Ovary (tissue), 7 donors: ENCODE measurements at regions not wholly inside any gene's neighbourhood (a gene's known extent, or its start where the extent isn't known, plus 50 kb on each side); places are given as distances from the start of the nearest gene placed in this dataset.

Experiments used
- DNase-seq, 5 donors: peaks; one replicate each; pipeline ENCODE4 v3.0.0-alpha.2; 2019 to 2020
- H3K27ac ChIP-seq, 2 donors: fragments of 200-600 bp; one replicate each; pipeline versions ENCODE4 v1.5.1 to v1.8.0; 2019 to 2022
- H3K27me3 ChIP-seq: fragments of 200-600 bp; one replicate; pipeline ENCODE4 v1.8.0; 2022
- H3K36me3 ChIP-seq: fragments of 200-600 bp; sonication (generic); one replicate; pipeline ENCODE4 v1.5.1; 2019
- H3K4me1 ChIP-seq: one replicate; pipeline ENCODE4 v1.8.1; 2013; ENCODE audit warnings: mild to moderate bottlenecking, moderate library complexity; ENCODE audit not compliant: insufficient read depth
- H3K4me3 ChIP-seq: fragments of 200-600 bp; sonication (generic); one replicate; pipeline ENCODE4 v1.5.1; 2017
- H3K9me3 ChIP-seq, 2 donors: fragments of 200-600 bp in 1 of 2; sonication (generic) in 1 of 2; one replicate each; pipeline versions ENCODE4 v1.5.1 to v1.8.1; 2013 to 2019; ENCODE audit warnings: mild to moderate bottlenecking in 1 of 2, moderate library complexity in 1 of 2
- EP300 ChIP-seq: sonication (generic); formaldehyde crosslinking; IDR thresholded peaks from one replicate; pipeline ENCODE4 v1.6.1; 2017; ENCODE audit warnings: antibody characterized with exemption
- POLR2A ChIP-seq: fragments of 450-650 bp; IDR thresholded peaks from one replicate; pipeline ENCODE4 v1.6.1; 2017; ENCODE audit warnings: antibody characterized with exemption, mild to moderate bottlenecking, moderate library complexity
- WGBS, 3 donors: extraction: QIAGEN DNeasy Blood & Tissue Kit in 1 of 3; methylation state at CpG; one replicate each; pipeline versions ENCODE4 v1.1.5 to v1.1.7; 2013 to 2017; 5-methylcytosine and 5-hydroxymethylcytosine counted together
- intact Hi-C, 4 donors: fragments of 100-400 bp; cut with DNase I; formaldehyde crosslinking; loops; one replicate each; pipeline versions ENCODE4 v1.11.0 to v1.15.1; 2022 to 2023
- TF ChIP-seq, protein P1 (sequence below), 3 donors: fragments of 450-650 bp in 2 of 3; fragments of 200-600 bp in 1 of 3; IDR thresholded peaks; one replicate each; pipeline versions ENCODE4 v1.5.1 to v1.8.0; 2016 to 2022; ENCODE audit warnings: antibody characterized with exemption in 3 of 3, mild to moderate bottlenecking in 1 of 3
- donor health status: DM: no; HTN: no; CAD: no; lungs with moderate emphysema.
- donor health status: DM: no; HTN: no; CAD: no.
- donor health status: Bipolar disorder and iron deficiency.
- donor health status: DM: no; HTN: no; CAD: no.
- donor health status: DM: yes; HTN: yes; CAD: no.

DNA sequence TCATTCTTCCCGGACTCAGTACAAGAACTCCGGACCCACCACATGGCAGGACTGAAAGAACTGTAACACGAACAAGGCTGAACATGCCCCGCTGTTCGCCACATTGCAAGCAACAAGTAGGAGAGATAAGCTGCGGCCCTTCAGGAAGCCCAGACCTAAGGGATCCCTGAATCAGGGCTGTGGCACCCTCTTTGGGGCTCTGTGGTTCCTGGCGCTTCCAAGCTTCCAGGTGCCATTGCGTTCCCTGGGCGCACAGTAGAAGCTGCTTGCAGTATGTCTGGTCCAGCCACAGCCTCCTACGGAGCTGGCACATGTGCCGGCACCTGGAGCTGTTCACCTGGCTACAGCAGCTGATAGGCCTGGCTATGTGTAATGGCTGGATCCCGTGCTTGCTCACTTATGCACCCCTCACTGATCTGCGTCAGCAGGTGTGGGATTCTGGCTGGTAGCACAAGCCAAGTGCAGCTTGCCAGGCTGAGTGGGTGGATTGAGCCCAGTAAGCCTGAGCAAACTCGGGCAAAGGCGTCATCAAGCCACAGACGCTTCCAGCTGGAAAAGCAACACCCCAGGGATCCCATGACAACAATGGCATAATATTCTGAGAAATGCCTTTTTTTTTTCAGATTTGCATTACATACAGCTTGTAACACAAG, 748.6 kb upstream of the GBE1 start:
- Histone ChIP-seq H3K4me1 (no peaks in the 10 kb centered on the region), H3K9me3 (no peaks in the 10 kb centered on the region), H3K27ac (no peak overlapping the region), H3K27me3 (no peaks in the 10 kb centered on the region), H3K36me3 (no peaks in the 10 kb centered on the region), H3K4me3 (no peak overlapping the region)
- intact Hi-C loops: no loop called here
- WGBS, 3 donors: 94 to 95% (median 94%) methylated on average over 15 to 16 of the region's 16 CpGs
- DNase-seq: no peak
- TF ChIP-seq, protein P1, sequence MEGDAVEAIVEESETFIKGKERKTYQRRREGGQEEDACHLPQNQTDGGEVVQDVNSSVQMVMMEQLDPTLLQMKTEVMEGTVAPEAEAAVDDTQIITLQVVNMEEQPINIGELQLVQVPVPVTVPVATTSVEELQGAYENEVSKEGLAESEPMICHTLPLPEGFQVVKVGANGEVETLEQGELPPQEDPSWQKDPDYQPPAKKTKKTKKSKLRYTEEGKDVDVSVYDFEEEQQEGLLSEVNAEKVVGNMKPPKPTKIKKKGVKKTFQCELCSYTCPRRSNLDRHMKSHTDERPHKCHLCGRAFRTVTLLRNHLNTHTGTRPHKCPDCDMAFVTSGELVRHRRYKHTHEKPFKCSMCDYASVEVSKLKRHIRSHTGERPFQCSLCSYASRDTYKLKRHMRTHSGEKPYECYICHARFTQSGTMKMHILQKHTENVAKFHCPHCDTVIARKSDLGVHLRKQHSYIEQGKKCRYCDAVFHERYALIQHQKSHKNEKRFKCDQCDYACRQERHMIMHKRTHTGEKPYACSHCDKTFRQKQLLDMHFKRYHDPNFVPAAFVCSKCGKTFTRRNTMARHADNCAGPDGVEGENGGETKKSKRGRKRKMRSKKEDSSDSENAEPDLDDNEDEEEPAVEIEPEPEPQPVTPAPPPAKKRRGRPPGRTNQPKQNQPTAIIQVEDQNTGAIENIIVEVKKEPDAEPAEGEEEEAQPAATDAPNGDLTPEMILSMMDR (IDR thresholded peaks at IDR 0.05): no peak
- TF ChIP-seq POLR2A: no peak
- no peak for TF ChIP-seq EP300

DNA sequence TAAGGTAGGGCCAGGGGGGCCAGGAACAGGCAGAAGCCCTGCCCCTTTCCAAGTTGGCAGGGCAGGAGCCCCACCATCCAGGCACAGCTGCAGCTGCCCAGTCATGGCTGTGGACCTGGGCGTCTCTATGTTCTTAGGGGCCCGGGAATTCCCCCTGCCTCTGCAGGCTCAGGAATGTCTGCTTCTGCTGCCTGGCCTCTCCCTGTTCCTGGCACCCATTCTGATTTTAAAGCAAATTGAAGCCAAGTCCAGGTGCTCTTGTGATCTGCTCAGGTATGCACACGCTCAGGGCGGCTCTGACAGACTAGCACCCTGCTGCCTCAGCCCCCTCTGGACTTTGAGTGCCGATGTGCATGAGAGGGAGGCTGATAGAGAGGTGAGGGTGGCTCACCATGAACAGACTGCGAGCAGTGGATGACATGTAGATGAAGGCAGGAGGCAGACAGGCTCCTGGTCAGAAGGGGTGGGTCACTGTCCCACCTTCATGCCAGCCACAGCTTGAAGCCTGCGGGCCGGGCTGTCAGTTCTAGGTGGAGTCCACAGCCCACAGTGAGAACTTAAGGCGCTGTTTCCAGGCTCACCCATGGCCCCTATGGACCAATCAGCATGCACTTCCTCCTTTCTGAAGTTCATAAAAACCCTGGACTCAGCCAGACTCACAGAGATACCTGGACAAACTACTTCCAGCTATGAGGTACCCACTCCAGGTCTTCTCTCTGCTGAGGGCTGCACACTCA, 747.8 kb upstream of the GBE1 start:
- intact Hi-C loops: no loop called here
- H3K27ac ChIP-seq: no peak overlapping the region
- no peaks in the 10 kb centered on the region for H3K4me1 ChIP-seq
- DNase-seq: no peak
- no peaks in the 10 kb centered on the region for H3K9me3 ChIP-seq
- WGBS, 3 donors: 88 to 90% (median 90%) methylated on average over 9 of the region's 9 CpGs
- no peak overlapping the region for H3K4me3 ChIP-seq
- TF ChIP-seq, protein P1 (IDR thresholded peaks at IDR 0.05): no peak
- no peak for TF ChIP-seq EP300
- no peak for TF ChIP-seq POLR2A
- H3K36me3 ChIP-seq: no peaks in the 10 kb centered on the region
- H3K27me3 ChIP-seq: no peaks in the 10 kb centered on the region

DNA sequence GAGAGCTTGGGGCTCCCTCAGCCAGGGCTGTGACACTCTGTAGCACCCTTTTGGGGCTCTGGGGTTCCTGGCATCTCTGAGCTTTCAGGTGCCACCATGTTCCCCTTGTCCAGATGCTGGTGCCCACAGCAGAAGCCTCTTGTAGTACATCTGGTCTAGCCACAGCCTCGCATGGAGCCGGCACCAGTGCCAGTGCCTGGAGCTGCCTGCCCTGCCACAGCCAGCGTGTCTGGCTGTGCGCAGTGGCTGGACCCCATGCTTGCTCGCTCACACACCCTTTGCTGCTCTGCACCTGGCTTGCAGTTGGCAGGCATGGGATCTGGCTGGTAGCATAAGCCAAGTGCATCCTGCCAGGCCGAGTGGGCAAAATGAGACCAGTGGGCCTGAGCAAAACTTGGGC, 744.8 kb upstream of the GBE1 start:
- 96 to 98% (median 98%) methylated on average over 6 of the region's 6 CpGs for whole genome bisulfite sequencing, 3 donors
- H3K27me3 ChIP-seq: no peaks in the 10 kb centered on the region
- intact Hi-C loops: no loop called here
- no peaks in the 10 kb centered on the region for H3K9me3 ChIP-seq
- H3K4me1 ChIP-seq: no peaks in the 10 kb centered on the region
- H3K36me3 ChIP-seq: no peaks in the 10 kb centered on the region
- no peak for DNase-seq
- H3K4me3 ChIP-seq: no peak overlapping the region
- no peak overlapping the region for H3K27ac ChIP-seq
- TF ChIP-seq POLR2A: no peak

DNA sequence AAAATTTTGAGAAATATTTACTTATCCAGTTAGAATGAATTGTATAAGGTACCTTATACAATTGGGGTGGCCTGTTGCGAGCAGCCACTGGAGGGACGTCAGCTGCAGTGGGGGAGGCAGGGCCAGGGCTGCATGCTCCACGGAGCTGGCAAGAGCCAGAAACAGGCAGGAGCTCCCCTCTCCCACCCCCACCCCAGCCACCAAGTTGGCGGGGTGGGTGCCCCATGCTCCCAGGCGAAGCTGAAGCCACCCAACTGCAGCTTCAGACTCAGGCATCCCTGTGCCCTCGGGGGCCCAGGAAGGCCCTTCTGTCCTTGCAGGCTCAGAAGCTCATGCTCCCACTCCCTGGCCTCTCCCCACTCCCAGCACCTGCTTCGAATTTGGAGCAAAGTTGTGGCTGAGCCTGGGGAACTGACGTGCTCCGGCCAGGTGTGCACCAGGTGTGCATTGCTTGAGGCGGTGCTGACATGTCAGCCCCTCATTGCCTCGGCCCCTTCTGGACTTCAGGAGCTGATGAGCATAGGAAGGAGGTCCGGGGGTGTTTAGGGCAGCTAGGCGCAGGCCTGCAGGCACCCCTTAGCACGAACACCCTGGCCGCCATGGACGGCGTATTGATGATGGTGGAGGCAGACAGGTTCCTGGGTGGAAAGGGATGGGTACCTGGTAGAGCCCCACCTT, 743.8 kb upstream of the GBE1 start:
- intact Hi-C loops: no loop called here
- no peak for DNase-seq
- Histone ChIP-seq H3K4me3 (no peak overlapping the region), H3K27me3 (no peaks in the 10 kb centered on the region), H3K36me3 (no peaks in the 10 kb centered on the region), H3K4me1 (no peaks in the 10 kb centered on the region), H3K9me3 (no peaks in the 10 kb centered on the region), H3K27ac (no peak overlapping the region)
- TF ChIP-seq, protein P1 (IDR thresholded peaks at IDR 0.05): no peak
- no peak for TF ChIP-seq EP300
- no peak for TF ChIP-seq POLR2A
- WGBS, 3 donors: 89 to 90% (median 89%) methylated on average over 16 to 17 of the region's 17 CpGs

DNA sequence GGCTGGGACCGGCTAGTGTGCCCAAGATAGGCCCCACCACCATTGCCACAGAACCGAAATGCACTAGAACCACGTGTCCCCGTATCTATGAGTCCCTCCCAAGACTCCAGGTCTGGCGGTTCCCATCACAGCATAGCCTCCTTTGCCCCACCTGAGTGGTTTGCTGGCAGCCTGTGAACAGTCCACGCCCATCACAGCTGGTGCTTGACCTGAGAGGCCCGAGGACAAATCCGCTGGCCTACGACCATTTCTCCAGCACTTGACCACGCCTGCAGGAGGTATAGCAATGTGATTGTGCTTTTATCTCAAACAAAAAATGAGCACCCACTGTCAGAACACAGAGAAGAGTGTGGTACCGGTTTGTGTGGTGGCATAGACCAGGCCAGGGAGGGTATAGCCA, 736.7 kb upstream of the GBE1 start:
- WGBS, 3 donors: 92 to 95% (median 95%) methylated on average over 11 of the region's 11 CpGs
- Histone ChIP-seq H3K27ac (no peak overlapping the region), H3K4me3 (no peak overlapping the region), H3K9me3 (no peaks in the 10 kb centered on the region), H3K27me3 (no peaks in the 10 kb centered on the region), H3K4me1 (no peaks in the 10 kb centered on the region), H3K36me3 (no peaks in the 10 kb centered on the region)
- no peak for DNase-seq
- TF ChIP-seq, protein P1 (IDR thresholded peaks at IDR 0.05): no peak
- intact Hi-C loops: no loop called here
